Adrenal gland (tissue), 9 donors: ENCODE measurements at regions not wholly inside any gene's neighbourhood (a gene's known extent, or its start where the extent isn't known, plus 50 kb on each side); places are given as distances from the start of the nearest gene placed in this dataset.
"Not testable (repeated sequence)": the region's sequence is repeated elsewhere in the genome, so short reads cannot be mapped to it uniquely, and the experiment has no call there.

Source experiments
- DNase-seq, 7 donors: peaks; one replicate each; pipeline ENCODE4 v3.0.0-alpha.2; 2019 to 2020
- H3K27ac ChIP-seq, 5 donors: fragments of 200-600 bp; sonication (generic) in 4 of 5; 1 replicate in 3 of 5; 2 replicates in 2 of 5; pipeline versions ENCODE4 v1.5.1 to v1.8.0; 2016 to 2020; ENCODE audit warnings: mild to moderate bottlenecking in 1 of 5
- H3K27me3 ChIP-seq: fragments of 200-600 bp; 2 replicates; pipeline ENCODE4 v1.8.0; 2021
- H3K36me3 ChIP-seq, 2 donors: fragments of 200-600 bp; replicated peaks in 1 of 2; 1 replicate in 1 of 2; 2 replicates in 1 of 2; pipeline versions ENCODE4 v1.5.1 to v1.8.0; 2018 to 2022
- H3K4me1 ChIP-seq, 2 donors: fragments of 200-600 bp; replicated peaks in 1 of 2; 1 replicate in 1 of 2; 2 replicates in 1 of 2; pipeline versions ENCODE4 v1.5.1 to v1.8.0; 2018 to 2021
- H3K4me3 ChIP-seq, 4 donors: fragments of 200-600 bp; sonication (generic) in 3 of 4; one replicate each; pipeline ENCODE4 v1.5.1; 2016 to 2018
- H3K9me3 ChIP-seq, 3 donors: fragments of 200-600 bp; sonication (generic) in 1 of 3; replicated peaks in 1 of 3; 1 replicate in 2 of 3; 2 replicates in 1 of 3; pipeline versions ENCODE4 v1.5.1 to v1.8.0; 2016 to 2021
- CTCF ChIP-seq, 6 experiments: fragments of 450-650 bp in 4 of 6; fragments of 200-600 bp in 2 of 6; sonication (generic) in 1 of 6; IDR thresholded peaks; 1 replicate in 5 of 6; 2 replicates in 1 of 6; pipeline versions ENCODE4 v1.5.1 to v1.8.0; 2016 to 2021; ENCODE audit warnings: antibody characterized with exemption in 6 of 6, mild to moderate bottlenecking in 2 of 6, moderate library complexity in 1 of 6
- POLR2A ChIP-seq, 2 donors: fragments of 450-650 bp; IDR thresholded peaks; one replicate each; pipeline ENCODE4 v1.6.1; 2017; ENCODE audit warnings: antibody characterized with exemption in 2 of 2, mild to moderate bottlenecking in 2 of 2, moderate library complexity in 1 of 2
- WGBS, 4 donors: extraction: QIAGEN DNeasy Blood & Tissue Kit in 2 of 4; methylation state at CpG; one replicate each; pipeline versions ENCODE4 v1.1.5 to v1.1.7; 2013 to 2017; 5-methylcytosine and 5-hydroxymethylcytosine counted together
- intact Hi-C, 2 donors: fragments of 100-400 bp; cut with DNase I; formaldehyde crosslinking; loops; one replicate each; pipeline versions ENCODE4 v1.14.1 to v1.15.0; 2022 to 2023
- donor health status: healthy with polysubstance abuse.
- donor health status: Bipolar disorder and iron deficiency.
- donor health status: DM: yes; HTN: yes; CAD: no.
- donor health status: DM: no; HTN: no; CAD: no.
- donor health status: DM: no; HTN: no; CAD: no.

- Histone ChIP-seq H3K27me3 (no peaks in the 10 kb centered on the region), H3K27ac (no peak overlapping the region), H3K9me3 (no peaks in the 10 kb centered on the region), H3K4me3 (no peak overlapping the region), H3K4me1 (no peaks in the 10 kb centered on the region), H3K36me3 (no peaks in the 10 kb centered on the region)
- TF ChIP-seq POLR2A (IDR thresholded peaks at IDR 0.05): no peak
- no peak for TF ChIP-seq CTCF (IDR thresholded peaks at IDR 0.05)
- WGBS, 4 donors: 92 to 95% (median 93%) methylated on average over 5 of the region's 5 CpGs
- intact Hi-C loops: no loop called here
- DNase-seq: no peak
Measured at GRCh38 chr18:66254121-66254520, 349.8 kb downstream of the CDH19 start.

GRCh38 chr18:66252703-66253102, 351.2 kb downstream of the CDH19 start:
- Histone ChIP-seq H3K4me1 (no peaks in the 10 kb centered on the region), H3K27me3 (no peaks in the 10 kb centered on the region), H3K9me3 (no peaks in the 10 kb centered on the region), H3K4me3 (no peak overlapping the region), H3K36me3 (no peaks in the 10 kb centered on the region), H3K27ac (no peak overlapping the region)
- WGBS, 4 donors: 33 to 54% (median 48%) methylated on average over 1 of the region's 1 CpG
- DNase-seq: no peak
- TF ChIP-seq CTCF (IDR thresholded peaks at IDR 0.05) (no peak), POLR2A (IDR thresholded peaks at IDR 0.05) (no peak)
- intact Hi-C loops: no loop called here

GRCh38 chr18:66235206-66235605, 368.7 kb downstream of the CDH19 start:
- WGBS, 4 donors: 41 to 65% (median 54%) methylated on average over 2 of the region's 2 CpGs
- no peaks in the 10 kb centered on the region for H3K36me3 ChIP-seq
- no peak for TF ChIP-seq CTCF (IDR thresholded peaks at IDR 0.05)
- TF ChIP-seq POLR2A (IDR thresholded peaks at IDR 0.05): no peak
- intact Hi-C loops: no loop called here
- no peaks in the 10 kb centered on the region for H3K27me3 ChIP-seq
- no peak for DNase-seq
- no peak overlapping the region for H3K27ac ChIP-seq
- no peaks in the 10 kb centered on the region for H3K9me3 ChIP-seq
- no peak overlapping the region for H3K4me3 ChIP-seq
- H3K4me1 ChIP-seq: no peaks in the 10 kb centered on the region

GRCh38 chr18:66226782-66227181, 377.1 kb downstream of the CDH19 start:
- intact Hi-C loops: no loop called here
- H3K4me1 ChIP-seq: no peaks in the 10 kb centered on the region
- TF ChIP-seq POLR2A (IDR thresholded peaks at IDR 0.05): no peak
- no peak for TF ChIP-seq CTCF (IDR thresholded peaks at IDR 0.05)

GRCh38 chr18:66223317-66223716, 380.6 kb downstream of the CDH19 start:
- WGBS, 4 donors: 80 to 88% (median 85%) methylated on average over 12 of the region's 12 CpGs
- intact Hi-C loops, H3K4me1 ChIP-seq: not testable (repeated sequence)

More at GRCh38 chr18:66226782-66227181, 377.1 kb downstream of the CDH19 start:
- Histone ChIP-seq H3K36me3 (no peaks in the 10 kb centered on the region), H3K9me3 (no peaks in the 10 kb centered on the region), H3K4me3 (no peak overlapping the region), H3K27ac (no peak overlapping the region), H3K27me3 (no peaks in the 10 kb centered on the region)
- 67 to 80% (median 78%) methylated on average over 2 of the region's 2 CpGs for WGBS, 4 donors
- DNase-seq: no peak

More at GRCh38 chr18:66223317-66223716, 380.6 kb downstream of the CDH19 start:
- H3K27me3 ChIP-seq, H3K4me3 ChIP-seq, H3K36me3 ChIP-seq, H3K27ac ChIP-seq, DNase-seq, H3K9me3 ChIP-seq: not testable (repeated sequence)
